AG20443 (cell line): ENCODE measurements at regions not wholly inside any gene's neighbourhood (a gene's known extent, or its start where the extent isn't known, plus 50 kb on each side); places are given as distances from the start of the nearest gene placed in this dataset.
"Not testable (repeated sequence)": the region's sequence is repeated elsewhere in the genome, so short reads cannot be mapped to it uniquely, and the experiment has no call there.

Experiments
- DNase-seq: peaks from one replicate; pipeline ENCODE4 v3.0.0; 2012; ENCODE audit warnings: low spot score, mixed read lengths

GRCh38 chr3:105137911-105138310 lies 228.8 kb upstream of the ALCAM start:
- no peak for DNase-seq

GRCh38 chr3:105139881-105140560 lies 226.7 kb upstream of the ALCAM start:
- DNase-seq, result no peak

GRCh38 chr3:105140899-105141367 lies 225.8 kb upstream of the ALCAM start:
- no peak for DNase-seq

- DNase-seq, result no peak
Observed at GRCh38 chr3:105144837-105145236, 221.9 kb upstream of the ALCAM start.

- no peak for DNase-seq
Observed at GRCh38 chr3:105145511-105145910, 221.2 kb upstream of the ALCAM start.

GRCh38 chr3:105149197-105149596 lies 217.5 kb upstream of the ALCAM start:
- DNase-seq, result not testable (repeated sequence)

- no peak for DNase-seq
Observed at GRCh38 chr3:105152987-105153386, 213.7 kb upstream of the ALCAM start.

GRCh38 chr3:105154692-105155091 lies 212.0 kb upstream of the ALCAM start:
- no peak for DNase-seq

- no peak for DNase-seq
Observed at GRCh38 chr3:105157067-105157765, 209.5 kb upstream of the ALCAM start.

- DNase-seq, result no peak
Observed at GRCh38 chr3:105157766-105158085, 209.0 kb upstream of the ALCAM start.

GRCh38 chr3:105158286-105158685 lies 208.4 kb upstream of the ALCAM start:
- DNase-seq, result no peak

- DNase-seq, result no peak
Observed at GRCh38 chr3:105162448-105162847, 204.3 kb upstream of the ALCAM start.

- peak; percentile 8 for DNase-seq
Observed at GRCh38 chr3:105166893-105167292, 199.8 kb upstream of the ALCAM start.

- no peak for DNase-seq
Observed at GRCh38 chr3:105170423-105170822, 196.3 kb upstream of the ALCAM start.

- no peak for DNase-seq
Observed at GRCh38 chr3:105174017-105174615, 192.6 kb upstream of the ALCAM start.

GRCh38 chr3:105177576-105177975 lies 189.1 kb upstream of the ALCAM start:
- DNase-seq, result no peak

- no peak for DNase-seq
Observed at GRCh38 chr3:105187344-105187743, 179.4 kb upstream of the ALCAM start.

GRCh38 chr3:105195260-105195659 lies 171.4 kb upstream of the ALCAM start:
- peak; percentile 22 for DNase-seq

GRCh38 chr3:105197863-105198262 lies 168.8 kb upstream of the ALCAM start:
- DNase-seq, result no peak

- DNase-seq, result no peak
Observed at GRCh38 chr3:105199217-105199616, 167.5 kb upstream of the ALCAM start.

GRCh38 chr3:105210141-105210540 lies 156.6 kb upstream of the ALCAM start:
- no peak for DNase-seq

GRCh38 chr3:105214590-105214989 lies 152.1 kb upstream of the ALCAM start:
- DNase-seq, result no peak

- DNase-seq, result no peak
Observed at GRCh38 chr3:105222568-105223093, 144.1 kb upstream of the ALCAM start.
